NCI-H1417 (cell line): ENCODE measurements at regions not wholly inside any gene's neighbourhood (a gene's known extent, or its start where the extent isn't known, plus 50 kb on each side); places are given as distances from the start of the nearest gene placed in this dataset.
"Not testable (repeated sequence)": the region's sequence is repeated elsewhere in the genome, so short reads cannot be mapped to it uniquely, and the experiment has no call there.

Experiments
- DNase-seq, 3 experiments: peaks; one replicate each; lab custom pipeline; 2025; lab: John Stamatoyannopoulos, UW

DNA sequence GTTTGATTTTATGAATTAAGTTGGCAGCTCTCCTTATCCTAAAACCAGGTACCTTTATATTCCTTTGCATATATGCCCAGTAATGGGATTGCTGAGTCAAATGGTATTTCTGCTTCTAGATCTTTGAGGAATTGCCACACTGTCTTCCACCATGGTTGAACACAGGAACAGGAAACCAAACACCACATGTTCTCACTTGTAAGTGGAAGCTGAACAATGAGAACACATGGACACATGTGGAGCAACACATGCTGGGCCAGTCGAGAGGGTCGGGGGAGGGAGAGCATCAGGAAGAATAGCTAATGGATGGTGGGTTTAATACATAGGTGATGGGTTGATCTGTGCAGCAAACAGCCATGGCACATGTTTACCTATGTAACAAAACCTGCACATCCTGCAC, 214.6 kb downstream of the BLID start:
- not testable (repeated sequence) for DNase-seq

DNA sequence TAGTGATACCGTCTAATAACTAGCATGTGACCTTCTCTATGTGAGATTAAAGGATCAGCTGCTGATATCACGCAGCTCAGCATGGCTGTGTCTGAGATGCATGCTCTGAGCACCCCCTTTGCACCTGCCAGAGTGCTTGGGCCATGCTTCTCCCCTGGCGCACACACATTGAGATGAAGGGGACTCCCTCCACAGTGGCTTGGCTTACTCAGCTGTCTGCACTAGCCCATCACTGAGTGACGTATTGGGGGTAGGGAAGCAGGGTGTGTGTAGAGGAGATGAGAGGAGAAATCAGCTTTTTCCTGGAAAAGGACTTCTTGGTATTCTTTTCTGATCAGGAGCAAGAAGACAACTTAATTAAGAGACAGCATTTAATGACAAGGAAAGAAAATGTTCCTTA, 216.5 kb downstream of the BLID start:
- no peak for DNase-seq

DNA sequence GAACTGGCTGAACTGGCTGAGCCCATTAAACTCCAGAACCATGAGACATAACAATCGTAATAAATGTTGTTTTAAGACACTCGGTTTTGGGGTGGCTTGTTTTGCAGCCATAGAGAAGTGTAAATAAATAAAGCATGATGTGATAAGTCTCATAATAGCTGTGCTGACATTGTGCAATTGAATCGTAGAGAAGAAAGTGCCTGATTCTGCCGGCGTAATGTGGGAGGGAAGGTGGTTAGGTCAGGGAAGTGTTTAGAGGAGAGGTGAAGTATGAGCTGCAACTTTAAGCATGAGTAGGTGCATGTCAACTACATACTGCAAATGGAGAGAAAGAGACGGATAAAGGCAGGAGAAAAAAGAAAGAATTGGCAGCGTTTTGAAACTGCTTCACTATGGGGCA, 217.1 kb downstream of the BLID start:
- no peak for DNase-seq

DNA sequence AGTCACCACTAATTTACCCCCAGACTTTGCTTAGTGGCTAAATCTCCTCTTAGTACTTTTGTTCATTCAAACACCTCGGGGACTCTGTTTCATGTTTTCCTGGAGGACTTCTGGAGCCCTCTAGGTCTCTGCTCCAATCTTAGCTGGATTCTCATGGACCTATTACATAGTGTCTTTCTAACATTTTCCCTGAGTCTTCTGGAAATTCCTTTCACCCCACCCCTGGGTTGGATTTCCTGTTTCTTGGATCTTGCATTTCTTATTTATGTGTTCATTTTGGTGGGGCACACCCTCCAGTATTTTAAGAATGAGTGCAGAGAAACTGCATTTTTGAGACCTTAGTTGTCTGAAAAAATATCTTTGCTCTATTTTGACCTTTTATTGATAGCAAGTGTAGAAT, 220.1 kb downstream of the BLID start:
- DNase-seq, result no peak

DNA sequence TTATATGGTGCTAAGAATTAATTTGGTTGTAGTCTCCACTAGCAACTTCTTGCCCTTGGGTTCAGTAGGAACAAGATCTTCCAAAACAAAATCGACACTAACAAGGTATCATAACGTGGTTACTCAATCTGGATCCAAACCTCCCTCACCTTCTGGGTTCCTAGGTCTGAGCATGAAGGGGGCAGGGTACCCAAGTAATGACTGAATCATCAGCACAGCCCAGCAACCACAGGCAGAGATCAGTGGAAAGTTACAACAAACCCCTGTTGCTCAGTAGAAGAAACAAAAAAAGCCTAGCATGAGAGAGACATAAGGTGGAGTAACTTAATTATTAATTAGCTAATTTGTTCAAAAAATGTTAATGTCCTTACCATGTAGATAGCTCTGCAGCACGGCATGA, 221.4 kb downstream of the BLID start:
- no peak for DNase-seq

DNA sequence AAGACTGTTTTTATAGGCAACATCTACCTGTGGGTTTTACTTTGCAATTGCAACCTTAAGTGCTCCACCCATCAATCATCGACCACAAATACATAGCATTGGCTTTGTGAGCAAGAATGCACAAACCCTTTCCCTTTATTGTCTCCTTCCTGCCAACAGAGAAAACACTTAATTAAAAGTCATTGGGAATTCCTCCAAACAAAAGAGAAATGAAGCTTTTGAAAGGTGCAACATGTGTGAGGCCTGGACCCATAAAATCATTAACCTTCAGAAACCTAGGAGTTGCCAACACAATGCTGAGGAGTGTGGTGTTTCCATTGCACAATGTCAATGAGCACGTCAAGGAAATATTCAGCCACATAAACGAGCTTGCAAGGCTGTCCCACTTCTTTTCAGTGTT, 223.2 kb downstream of the BLID start:
- no peak for DNase-seq

DNA sequence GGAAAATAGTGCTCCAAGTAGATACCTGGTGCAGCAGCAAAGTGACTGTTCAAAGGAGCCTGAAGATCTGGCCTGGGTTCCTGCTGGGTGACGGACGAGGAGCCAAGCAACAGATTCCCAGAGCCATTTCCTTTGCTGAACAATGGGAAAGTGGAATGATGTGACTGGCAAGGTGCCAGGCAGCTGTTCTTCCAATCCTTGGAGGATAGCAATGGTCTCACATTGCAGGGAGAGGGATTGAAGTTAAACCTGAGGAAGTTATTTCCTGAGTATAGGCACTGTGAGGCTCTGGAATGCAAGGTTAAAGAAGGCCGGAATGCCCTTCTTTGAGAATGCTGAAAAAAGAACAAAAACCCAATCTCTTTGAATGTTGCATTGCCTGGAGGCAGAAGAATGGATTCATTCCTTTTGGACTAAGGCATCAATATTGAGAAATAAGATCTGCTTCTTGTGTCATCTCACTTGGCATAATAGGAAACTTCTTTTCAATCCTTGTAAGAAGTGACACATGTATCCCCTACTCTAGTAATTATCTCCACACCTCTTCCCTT, 223.8 kb downstream of the BLID start:
- peak in 1 of 3 experiments; percentile 22 for DNase-seq

DNA sequence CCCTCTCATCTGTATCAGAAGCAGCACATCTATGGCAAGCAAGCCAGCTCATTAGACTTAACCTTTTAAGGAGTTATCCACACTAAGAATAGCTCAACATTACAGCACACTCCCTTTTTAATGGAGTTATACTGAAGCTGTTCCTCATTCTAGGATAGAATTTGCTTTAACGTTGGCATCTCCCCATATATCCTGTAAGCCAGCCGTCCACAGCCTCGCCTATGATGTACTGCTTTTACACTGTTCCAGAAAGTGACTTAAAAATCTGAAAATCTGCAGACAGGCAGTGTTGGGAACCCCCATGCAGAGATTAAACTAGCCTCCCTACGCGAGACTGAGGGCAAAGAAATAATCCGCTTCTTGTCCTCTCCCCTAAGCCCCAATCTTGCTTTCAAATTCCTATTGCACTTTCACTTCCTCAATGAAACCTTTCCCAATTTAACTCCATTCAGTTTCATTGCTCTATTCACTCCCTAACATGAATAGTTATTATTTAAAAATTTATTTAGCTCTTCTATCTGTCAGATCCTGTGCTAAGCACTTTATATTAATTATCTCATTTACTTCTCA, 225.0 kb downstream of the BLID start:
- no peak for DNase-seq

DNA sequence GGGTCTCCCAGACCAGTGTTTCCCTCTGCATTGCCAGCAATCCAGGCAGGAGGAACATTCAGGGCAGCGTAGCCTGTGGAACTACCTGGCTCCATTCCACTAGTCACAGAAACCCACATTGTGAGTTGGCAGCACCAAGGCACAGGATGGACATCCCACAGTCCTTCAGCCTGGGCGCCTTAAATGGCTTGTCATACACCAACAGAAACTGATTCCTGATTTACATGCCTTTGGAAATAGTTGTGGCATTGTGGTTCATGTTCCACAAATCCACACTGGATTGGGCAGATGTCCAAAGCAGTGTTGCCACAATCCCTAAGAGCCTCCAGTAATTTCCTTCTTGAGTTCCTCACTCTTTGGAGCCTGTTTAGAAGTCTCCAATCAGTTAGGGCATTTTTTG, 225.6 kb downstream of the BLID start:
- DNase-seq, result no peak

DNA sequence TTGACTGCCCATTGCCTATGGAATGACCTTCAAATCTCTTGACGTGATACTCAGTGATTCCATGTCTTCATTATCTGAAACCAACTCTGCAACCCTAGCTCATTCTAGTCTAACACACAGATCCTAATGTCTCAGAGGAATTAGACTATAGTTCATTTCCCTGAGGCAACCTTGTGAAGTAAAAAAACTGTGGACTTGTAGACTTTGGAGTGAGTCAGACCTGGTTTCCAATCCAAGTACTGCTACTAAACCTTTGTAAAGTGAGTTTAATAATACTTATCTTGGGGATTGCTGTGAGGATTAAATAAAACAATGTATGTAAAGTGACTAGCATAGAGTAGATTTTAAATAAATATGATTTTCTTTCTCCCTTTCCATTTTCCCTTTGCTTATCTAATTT, 226.1 kb downstream of the BLID start:
- no peak for DNase-seq

DNA sequence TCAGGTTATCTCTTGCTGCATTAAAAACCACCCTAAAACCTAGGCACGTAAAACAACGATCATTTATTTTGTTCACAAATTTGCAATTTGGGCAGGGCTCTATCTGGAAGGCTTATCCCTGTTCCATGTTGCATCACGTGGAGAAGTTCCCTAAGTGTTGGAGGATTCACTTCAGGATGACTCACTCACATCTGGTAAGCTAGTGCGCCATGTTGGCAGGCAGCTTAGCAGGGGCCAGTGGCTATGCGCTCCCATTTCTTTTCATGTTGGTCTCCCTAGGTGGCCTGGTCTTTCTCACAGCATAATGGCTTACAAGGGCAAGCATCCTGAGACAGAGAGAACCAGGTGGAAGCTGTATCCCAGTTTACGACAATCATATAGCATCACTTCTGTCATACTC, 226.8 kb downstream of the BLID start:
- DNase-seq, result no peak

DNA sequence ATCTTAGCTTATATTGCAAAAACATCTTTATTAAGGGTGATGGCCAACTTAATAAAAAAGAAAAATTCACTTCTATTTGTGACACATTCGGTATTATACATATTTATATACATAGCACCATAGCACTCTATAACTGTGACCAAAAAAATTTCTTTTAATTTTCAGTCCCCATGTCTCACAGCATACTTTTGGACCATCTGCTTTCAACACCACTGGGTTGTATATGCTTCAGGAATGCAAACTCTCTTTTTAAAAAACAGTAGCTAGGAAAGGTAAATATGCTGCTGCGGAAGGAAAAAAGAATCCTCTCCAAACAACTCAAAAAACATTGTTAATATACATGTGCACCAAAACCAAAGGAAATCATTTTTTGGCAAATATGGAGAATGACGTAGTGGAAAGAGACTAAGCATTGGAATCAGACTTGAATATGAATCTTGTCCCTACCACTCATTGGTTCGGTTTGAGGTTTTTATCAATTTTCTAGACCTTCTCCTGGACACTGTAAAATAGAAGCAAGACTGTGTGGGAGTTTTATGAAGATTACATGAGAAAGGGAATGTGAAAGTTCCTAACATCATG, 227.9 kb downstream of the BLID start:
- no peak for DNase-seq

DNA sequence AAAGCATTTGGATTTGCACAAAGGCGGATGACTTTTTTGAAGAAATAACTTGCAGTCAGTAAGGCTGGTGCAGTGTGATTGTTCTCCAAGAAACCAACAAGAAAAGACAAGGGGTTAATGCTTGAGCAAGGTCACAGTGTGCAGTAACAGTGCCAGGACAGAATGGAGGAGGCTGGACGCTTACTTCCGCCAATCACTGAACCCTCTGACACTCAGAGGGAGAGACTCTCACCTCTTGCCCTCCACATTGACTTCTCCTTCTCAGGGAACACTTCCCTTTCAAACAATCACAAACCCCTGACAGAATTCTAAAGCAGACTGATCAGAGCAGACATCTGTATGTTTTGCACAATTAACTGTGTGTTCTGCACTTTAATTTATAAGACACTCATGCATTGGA, 228.4 kb downstream of the BLID start:
- DNase-seq, result no peak

DNA sequence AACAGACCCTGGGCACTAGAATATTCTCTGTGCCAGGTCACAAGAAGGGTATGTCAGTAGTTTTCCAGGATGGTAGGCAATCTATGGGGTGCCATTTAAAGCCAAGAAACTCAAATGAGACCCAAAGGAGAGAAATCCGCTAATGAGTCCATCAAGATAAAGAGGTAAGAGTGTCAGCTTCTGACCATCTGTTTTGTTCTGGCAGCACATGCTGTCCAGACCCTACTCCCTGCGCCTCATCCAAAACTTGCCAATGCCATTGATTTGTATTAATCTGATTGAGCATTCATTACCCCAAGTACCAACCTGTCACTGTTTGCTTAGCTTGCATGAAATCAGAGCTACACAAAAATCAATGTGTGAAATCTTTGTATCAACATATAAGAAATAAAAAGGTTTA, 229.0 kb downstream of the BLID start:
- DNase-seq, result no peak

DNA sequence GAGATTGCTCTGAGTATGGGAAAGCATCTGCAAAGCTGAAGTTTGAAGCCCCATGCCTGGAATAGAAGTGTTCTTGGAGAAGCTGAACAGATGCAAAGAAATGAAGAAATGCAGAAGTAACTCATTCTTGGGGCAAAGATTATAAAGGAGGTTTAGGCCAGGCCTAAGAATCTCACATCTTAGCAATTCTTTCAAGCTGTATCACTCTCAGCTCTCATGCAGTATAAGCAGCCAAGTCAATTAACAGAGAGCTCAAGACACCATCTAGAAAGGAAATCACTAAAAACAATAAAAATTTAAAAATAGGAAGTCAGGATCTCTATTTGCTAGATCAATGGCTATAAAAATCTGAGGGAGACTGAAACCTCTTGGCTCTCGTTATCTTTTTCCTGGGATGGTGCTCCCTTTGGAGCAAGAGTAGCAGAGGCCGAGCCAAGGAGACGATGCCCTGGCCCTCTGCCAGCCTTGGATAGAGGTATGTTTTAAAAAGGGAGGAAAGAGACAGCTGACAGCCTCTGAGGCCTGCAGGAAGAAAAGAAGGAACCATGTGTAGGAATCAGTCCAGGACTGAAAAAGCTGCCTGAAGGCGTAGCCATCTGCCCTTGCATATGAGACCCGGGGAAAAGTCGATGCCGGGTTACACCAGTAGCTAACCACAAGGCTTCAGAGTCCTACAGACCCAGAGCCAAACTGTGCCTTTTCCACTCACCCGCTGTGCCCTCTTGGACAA, 229.8 kb downstream of the BLID start:
- no peak for DNase-seq

DNA sequence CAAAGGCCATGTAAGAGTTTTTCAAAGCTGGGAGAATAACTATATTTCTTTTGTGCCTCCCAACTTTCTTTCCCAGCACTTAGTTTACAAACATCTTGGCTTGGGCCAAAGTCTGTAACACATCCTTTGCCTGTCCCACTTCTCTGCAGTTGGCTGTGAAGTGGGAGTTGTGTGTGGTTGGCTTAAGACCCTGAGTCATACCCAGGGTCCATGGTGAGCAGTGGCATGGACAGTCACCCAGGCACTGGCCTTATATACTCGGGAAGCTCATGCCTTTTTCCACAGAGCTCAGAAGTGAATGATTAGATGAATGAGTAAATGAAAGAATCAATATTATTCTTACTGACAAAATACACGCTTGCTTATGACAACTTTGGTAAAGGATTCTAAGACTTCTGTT, 231.4 kb downstream of the BLID start:
- no peak for DNase-seq

DNA sequence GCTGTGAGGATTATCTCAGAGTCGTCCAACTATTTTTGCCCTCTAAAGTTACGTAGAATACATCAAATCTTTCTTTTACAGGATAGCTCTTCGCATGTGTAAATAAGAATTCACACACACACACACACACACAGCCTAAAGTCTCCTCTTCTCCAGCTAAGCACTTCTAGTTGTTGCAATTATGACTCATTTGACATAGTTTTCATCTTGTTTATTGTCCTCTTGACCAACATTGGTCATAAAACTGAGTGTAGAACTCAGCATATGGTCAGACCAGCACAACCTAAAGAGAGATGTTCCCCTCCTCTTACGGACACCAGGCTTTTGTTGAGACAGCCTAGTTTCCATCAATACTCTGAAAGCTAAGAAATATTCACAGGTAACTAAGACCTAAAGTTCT, 234.2 kb downstream of the BLID start:
- no peak for DNase-seq

DNA sequence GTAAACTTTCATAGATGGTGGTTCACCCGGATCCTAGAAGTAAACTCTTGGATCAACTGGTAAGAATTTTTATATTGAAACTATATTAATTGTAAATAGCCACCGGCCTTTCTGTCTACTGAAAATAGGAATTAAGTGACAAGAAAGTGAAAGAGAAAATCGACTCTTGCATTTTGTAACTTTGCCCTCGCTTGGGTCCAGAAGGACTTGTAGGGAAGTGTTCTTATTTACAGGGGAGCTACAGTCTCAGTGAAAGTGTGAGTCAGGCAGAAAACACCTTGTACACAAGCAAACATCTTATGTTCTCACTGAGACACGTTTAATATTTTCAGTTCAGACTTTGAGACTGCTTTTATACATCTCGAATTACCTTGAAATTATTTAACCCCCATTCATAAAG, 238.9 kb downstream of the BLID start:
- no peak for DNase-seq

DNA sequence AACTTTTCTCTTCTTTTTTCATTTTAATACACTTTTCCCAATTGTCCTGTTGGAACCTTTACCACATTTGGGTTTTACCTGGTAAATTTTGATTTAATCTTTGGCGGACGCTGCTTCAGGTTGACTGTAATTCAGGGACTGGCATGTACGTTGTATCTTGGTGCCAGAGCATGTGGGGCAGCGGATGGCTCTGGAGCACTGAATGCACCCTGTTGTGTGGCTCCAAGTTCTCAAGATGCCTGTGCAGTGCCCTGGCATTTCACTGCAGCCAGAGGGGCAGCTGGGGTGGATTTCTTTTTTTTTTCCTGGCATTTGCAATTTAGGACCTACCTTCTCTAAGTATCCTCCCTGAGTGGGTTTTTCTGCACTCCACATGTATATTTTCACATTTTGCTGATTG, 242.2 kb downstream of the BLID start:
- no peak for DNase-seq

DNA sequence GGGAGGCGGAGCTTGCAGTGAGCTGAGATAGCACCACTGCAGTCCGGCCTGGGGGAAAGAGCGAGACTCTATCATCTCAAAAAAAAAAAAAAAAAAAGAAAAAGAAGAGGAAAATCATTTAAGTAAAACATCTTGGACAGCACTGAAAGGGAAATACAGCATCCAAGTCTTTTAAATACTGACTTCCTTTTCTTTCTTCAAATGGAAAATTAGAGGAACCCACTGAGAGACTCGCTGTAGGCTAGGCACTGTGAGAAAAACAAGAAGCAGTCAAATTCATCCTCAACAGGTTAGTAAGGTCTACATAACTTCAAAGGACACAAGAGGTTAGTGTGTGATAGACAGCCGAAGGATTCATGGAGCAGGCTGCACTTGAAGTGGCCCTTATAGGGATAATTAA, 243.7 kb downstream of the BLID start:
- DNase-seq, result no peak

DNA sequence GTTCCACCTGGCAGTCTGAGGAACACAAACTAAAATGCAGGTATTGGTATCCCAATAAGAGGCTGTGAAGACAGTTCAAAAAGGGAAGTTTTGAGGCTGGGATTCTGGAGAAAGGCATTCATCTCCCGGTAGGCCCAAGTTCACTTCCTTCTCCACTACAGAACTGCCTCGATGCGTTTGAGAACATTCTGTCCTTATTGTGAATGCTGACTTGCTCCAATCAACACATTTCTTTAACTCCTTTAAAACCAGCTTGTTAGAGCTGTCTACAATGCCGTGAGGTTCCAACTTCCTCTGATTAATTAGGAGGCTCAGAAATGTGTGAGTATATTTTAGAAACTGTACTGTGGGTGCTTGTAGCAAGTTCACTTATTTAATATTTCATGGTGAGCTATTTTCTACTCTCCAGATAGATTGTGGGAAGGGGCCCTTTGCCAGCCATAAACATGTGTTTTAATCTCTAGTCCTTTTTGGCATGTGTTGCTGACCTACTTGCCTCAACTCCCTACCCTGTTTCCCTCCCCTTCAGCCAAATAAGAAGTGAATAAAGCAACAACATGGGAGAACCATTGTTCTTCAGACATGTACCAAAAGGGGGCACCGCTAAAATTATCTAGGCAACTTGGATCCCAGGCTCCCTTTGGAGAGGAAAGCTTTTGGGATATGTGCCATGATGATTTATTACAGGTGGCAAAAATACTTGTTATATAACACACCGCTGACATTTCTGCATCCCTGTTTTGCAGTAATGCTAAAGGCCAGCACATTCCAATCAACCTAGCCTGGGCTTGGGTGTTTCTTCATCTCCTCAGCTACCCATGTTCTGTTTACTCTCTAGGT, 245.6 kb downstream of the BLID start:
- no peak for DNase-seq

DNA sequence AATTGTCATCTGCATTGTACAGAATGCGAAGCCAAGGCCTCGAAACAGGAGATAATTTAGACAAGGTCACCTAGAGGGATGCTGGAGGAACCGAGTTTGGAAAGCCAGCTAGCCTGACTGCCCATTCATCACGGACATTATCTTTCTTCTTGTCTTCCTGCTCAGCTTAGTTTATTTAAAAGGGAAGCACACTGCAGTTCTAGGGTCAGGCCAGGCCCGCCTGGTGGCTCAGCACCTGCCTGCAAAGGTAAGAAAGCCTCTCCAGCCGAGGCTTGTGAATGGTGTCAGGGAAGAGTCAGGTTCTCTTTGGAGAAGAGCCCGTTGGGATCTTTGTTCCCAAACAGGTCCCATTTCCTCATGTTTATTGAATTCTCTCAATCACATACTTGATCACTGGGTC, 246.5 kb downstream of the BLID start:
- no peak for DNase-seq

DNA sequence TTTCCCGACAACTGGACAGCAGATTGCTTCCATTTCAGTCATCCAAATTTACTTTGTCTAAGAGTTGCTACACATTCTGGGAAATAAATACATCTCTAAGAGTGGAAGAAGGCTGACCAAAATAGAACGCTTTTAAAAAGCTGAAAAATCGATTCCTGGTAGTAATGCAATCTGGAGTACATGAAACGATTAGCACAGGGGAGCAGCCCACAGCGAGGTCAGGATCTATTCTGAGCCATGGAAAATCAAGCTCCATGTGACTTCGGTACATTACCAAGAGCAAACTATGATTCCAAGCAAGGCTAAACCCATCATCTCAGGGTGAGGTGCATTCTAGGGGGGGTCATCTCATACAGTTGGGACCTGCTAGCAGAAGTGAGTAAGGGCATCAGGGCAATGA, 249.3 kb downstream of the BLID start:
- DNase-seq, result no peak
